ENCODE measurements at regions not wholly inside any gene's neighbourhood (a gene's known extent, or its start where the extent isn't known, plus 50 kb on each side); places are given as distances from the start of the nearest gene placed in this dataset.

- no CpG with 5 or more reads among the region's 2 CpGs for WGBS, 2 experiments (ENCODE audit: extremely low coverage in 2 of 2, insufficient read length in 1 of 2)
- TF ChIP-seq POLR2A (IDR thresholded peaks at IDR 0.05; ENCODE audit: low read depth, low read length) (no peak), USF2 (IDR thresholded peaks at IDR 0.05; ENCODE audit: low read depth, low read length) (no peak), MAZ (IDR thresholded peaks at IDR 0.05; ENCODE audit: borderline replicate concordance, low read depth, low read length) (no peak), RAD21 (IDR thresholded peaks at IDR 0.05; ENCODE audit: low read length) (no peak), CEBPB (IDR thresholded peaks at IDR 0.05; ENCODE audit: low read depth, low read length) (no peak), ELK1 (IDR thresholded peaks at IDR 0.05; ENCODE audit: borderline replicate concordance, low read depth, low read length) (no peak), CHD1 (IDR thresholded peaks at IDR 0.05; ENCODE audit: low read depth, low read length) (no peak), MAFK (IDR thresholded peaks at IDR 0.05; ENCODE audit: low read depth, low read length) (no peak), RFX5 (IDR thresholded peaks at IDR 0.05; ENCODE audit: low read depth, low read length) (no peak), CTCF (conservative IDR thresholded peaks at IDR 0.05; ENCODE audit: low read depth, low read length) (no peak), MXI1 (IDR thresholded peaks at IDR 0.05; ENCODE audit: borderline replicate concordance, low read depth, low read length) (no peak), RCOR1 (IDR thresholded peaks at IDR 0.05; ENCODE audit: insufficient replicate concordance, low read length) (no peak), NFE2L2 (IDR thresholded peaks at IDR 0.05; ENCODE audit: low read depth, low read length) (no peak), BHLHE40 (IDR thresholded peaks at IDR 0.05; ENCODE audit: low read depth, low read length) (no peak), FOS (IDR thresholded peaks at IDR 0.05; ENCODE audit: low read depth, low read length) (no peak), SMC3 (IDR thresholded peaks at IDR 0.05; ENCODE audit: low read depth, low read length) (no peak)
- in situ Hi-C loops (cut with MboI; ENCODE audit: low sequenced_read_pairs) (no loop called here), intact Hi-C loops (cut with micrococcal nuclease) (no loop called here), dilution Hi-C loops (cut with HindIII; ENCODE audit: low sequenced_read_pairs, unreplicated experiment) (no loop called here)
- Histone ChIP-seq H3K27ac (ENCODE audit: insufficient read depth, low read length) (no peak overlapping the region), H3K23ac (ENCODE audit: low read depth, low read length) (no peak overlapping the region), H3K9ac (ENCODE audit: low read depth, low read length) (no peak overlapping the region), H3K4me1 (ENCODE audit: control insufficient read depth, insufficient read depth, low read length) (no peaks in the 10 kb centered on the region), H2AK9ac (replicated peaks; ENCODE audit: low read depth, low read length, poor library complexity) (no peak overlapping the region), H3K18ac (ENCODE audit: low read depth, low read length) (no peak overlapping the region), H3K56ac (ENCODE audit: extremely low read depth, insufficient read depth, low read length) (no peak overlapping the region), H4K5ac (ENCODE audit: low read depth, low read length) (no peak overlapping the region), H3K36me3 (ENCODE audit: control insufficient read depth, insufficient read depth, low read length) (no peaks in the 10 kb centered on the region), H3K9me1 (ENCODE audit: insufficient read depth, low read length) (no peaks in the 10 kb centered on the region), H3K4me2 (ENCODE audit: low read depth, low read length) (no peak overlapping the region), H3K79me1 (ENCODE audit: low read depth in 1 of 2, low read length in 2 of 2) (no peaks in the 10 kb centered on the region), H3K27me3 (ENCODE audit: control insufficient read depth, insufficient read depth, low read length) (no peaks in the 10 kb centered on the region), H3K9me3 (ENCODE audit: control insufficient read depth, insufficient read depth, low read length) (no peaks in the 10 kb centered on the region), H2AK5ac (ENCODE audit: low read depth, low read length) (no peak overlapping the region), H2BK120ac (ENCODE audit: low read depth, low read length) (no peak overlapping the region), H2BK20ac (ENCODE audit: low read depth, low read length) (no peak overlapping the region), H3K4me3 (ENCODE audit: insufficient read depth, low read depth, low read length) (no peak overlapping the region), H2BK15ac (ENCODE audit: low read depth, low read length) (no peak overlapping the region), H3K14ac (replicated peaks; ENCODE audit: low read depth, low read length) (no peak overlapping the region), H4K8ac (ENCODE audit: low read depth in 2 of 2, low read length in 2 of 2) (no peak overlapping the region), H4K20me1 (ENCODE audit: insufficient read depth, low read length) (no peaks in the 10 kb centered on the region), H3K4ac (ENCODE audit: low read depth, low read length) (no peak overlapping the region), H2BK5ac (ENCODE audit: low read depth, low read length, poor library complexity, severe bottlenecking) (no peak overlapping the region), H2AFZ (replicated peaks; ENCODE audit: low read length, poor library complexity) (no peak overlapping the region), H4K91ac (ENCODE audit: insufficient read depth, low read depth, low read length) (no peak overlapping the region)
- no peak for ATAC-seq (ENCODE audit: low read depth)
- CTCF ChIA-PET: no interaction called here
- BruUV-seq (replicated peaks): no TSS peak
- no peak for DNase-seq
- POLR2A ChIA-PET (ENCODE audit: unreplicated experiment): no interaction called here
These were observed 140.1 kb downstream of the UCHL1 start for GRCh38 chr4:41396869-41397268.

Measured in IMR-90 (cell line).